Thoracic aorta (tissue), 2 donors: ENCODE measurements at regions not wholly inside any gene's neighbourhood (a gene's known extent, or its start where the extent isn't known, plus 50 kb on each side); places are given as distances from the start of the nearest gene placed in this dataset.

Source experiments
- ATAC-seq: fragments of 150-250 bp; one replicate; pipeline ENCODE4 v1.8.0; 2017; ENCODE audit warnings: low read depth; ENCODE audit not compliant: insufficient number of reproducible peaks, low FRiP score
- DNase-seq: peaks from one replicate; pipeline ENCODE4 v3.0.0-alpha.2; 2020; ENCODE audit warnings: low spot score
- H3K27ac ChIP-seq, 2 donors: fragments of 200-600 bp; sonication (generic); 1 replicate in 1 of 2; 2 replicates in 1 of 2; pipeline ENCODE4 v1.5.1; 2016; ENCODE audit warnings: mild to moderate bottlenecking in 2 of 2, moderate library complexity in 2 of 2
- H3K27me3 ChIP-seq: fragments of 200-600 bp; sonication (generic); replicated peaks from 2 replicates; pipeline ENCODE4 v1.6.0; 2016; ENCODE audit warnings: mild to moderate bottlenecking; ENCODE audit not compliant: insufficient read depth
- H3K36me3 ChIP-seq: fragments of 200-600 bp; sonication (generic); one replicate; pipeline ENCODE4 v1.5.1; 2016
- H3K4me1 ChIP-seq, 2 donors: fragments of 200-600 bp; sonication (generic); 1 replicate in 1 of 2; 2 replicates in 1 of 2; pipeline versions ENCODE4 v1.5.1 to v1.6.0; 2016; ENCODE audit warnings: low read depth in 2 of 2, mild to moderate bottlenecking in 1 of 2; ENCODE audit not compliant: control insufficient read depth in 1 of 2
- H3K4me3 ChIP-seq: fragments of 200-600 bp; sonication (generic); 2 replicates; pipeline ENCODE4 v1.5.1; 2016; ENCODE audit warnings: mild to moderate bottlenecking
- H3K9me3 ChIP-seq: fragments of 200-600 bp; sonication (generic); 2 replicates; pipeline ENCODE4 v1.5.1; 2016
- TF ChIP-seq, protein P1 (sequence below): fragments of 200-600 bp; sonication (generic); IDR thresholded peaks from one replicate; pipeline ENCODE4 v1.5.1; 2019; ENCODE audit warnings: antibody characterized with exemption

DNA sequence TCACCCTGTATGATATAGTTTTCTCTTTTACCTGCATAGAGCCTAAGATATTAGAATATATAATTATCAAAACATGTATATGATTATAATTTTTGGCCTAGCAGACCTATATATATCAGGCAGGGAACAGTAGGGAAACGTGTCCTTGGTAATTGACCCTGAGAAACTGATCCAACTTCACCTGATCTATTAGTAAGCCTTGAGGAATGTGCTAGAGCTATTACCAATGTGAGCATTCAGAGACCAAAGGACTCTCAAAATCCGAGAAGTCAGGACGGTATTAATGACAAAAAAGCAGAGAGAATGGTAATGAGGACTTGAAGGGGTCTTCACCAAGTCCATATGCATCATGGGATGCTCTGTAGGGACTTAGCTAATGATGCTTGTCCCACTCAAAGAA, 571.9 kb downstream of the CPS1 start:
- H3K9me3 ChIP-seq = no peaks in the 10 kb centered on the region
- TF ChIP-seq, protein P1, sequence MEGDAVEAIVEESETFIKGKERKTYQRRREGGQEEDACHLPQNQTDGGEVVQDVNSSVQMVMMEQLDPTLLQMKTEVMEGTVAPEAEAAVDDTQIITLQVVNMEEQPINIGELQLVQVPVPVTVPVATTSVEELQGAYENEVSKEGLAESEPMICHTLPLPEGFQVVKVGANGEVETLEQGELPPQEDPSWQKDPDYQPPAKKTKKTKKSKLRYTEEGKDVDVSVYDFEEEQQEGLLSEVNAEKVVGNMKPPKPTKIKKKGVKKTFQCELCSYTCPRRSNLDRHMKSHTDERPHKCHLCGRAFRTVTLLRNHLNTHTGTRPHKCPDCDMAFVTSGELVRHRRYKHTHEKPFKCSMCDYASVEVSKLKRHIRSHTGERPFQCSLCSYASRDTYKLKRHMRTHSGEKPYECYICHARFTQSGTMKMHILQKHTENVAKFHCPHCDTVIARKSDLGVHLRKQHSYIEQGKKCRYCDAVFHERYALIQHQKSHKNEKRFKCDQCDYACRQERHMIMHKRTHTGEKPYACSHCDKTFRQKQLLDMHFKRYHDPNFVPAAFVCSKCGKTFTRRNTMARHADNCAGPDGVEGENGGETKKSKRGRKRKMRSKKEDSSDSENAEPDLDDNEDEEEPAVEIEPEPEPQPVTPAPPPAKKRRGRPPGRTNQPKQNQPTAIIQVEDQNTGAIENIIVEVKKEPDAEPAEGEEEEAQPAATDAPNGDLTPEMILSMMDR = no peak
- no peaks in the 10 kb centered on the region for H3K27me3 ChIP-seq
- ATAC-seq = no peak
- H3K4me1 ChIP-seq = no peaks in the 10 kb centered on the region
- H3K27ac ChIP-seq = no peak overlapping the region
- DNase-seq = no peak
- H3K4me3 ChIP-seq = no peak overlapping the region
- H3K36me3 ChIP-seq = no peaks in the 10 kb centered on the region

DNA sequence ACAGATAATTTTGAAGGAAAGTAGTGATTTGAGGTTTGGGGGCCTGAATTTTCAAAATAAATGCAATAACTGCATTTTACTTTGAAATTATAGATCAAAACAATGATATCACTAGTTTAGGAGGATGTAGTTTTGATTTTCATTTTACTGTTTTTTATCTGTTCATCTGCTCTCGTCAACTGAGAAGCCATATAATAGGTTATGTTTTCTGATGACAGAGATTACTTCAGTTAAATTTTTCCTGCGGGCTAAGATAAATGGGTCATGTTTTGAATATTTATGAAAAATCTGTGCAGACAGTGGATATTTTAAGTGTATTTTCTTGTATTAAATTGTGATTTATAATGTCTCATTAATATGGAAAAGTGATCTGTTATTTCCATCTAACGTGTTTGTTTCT, 573.4 kb downstream of the CPS1 start:
- Histone ChIP-seq H3K4me3 (no peak overlapping the region), H3K36me3 (no peaks in the 10 kb centered on the region), H3K4me1 (no peaks in the 10 kb centered on the region), H3K27me3 (no peaks in the 10 kb centered on the region), H3K27ac (no peak overlapping the region), H3K9me3 (no peaks in the 10 kb centered on the region)
- ATAC-seq = no peak
- no peak for DNase-seq
- TF ChIP-seq, protein P1 = no peak

DNA sequence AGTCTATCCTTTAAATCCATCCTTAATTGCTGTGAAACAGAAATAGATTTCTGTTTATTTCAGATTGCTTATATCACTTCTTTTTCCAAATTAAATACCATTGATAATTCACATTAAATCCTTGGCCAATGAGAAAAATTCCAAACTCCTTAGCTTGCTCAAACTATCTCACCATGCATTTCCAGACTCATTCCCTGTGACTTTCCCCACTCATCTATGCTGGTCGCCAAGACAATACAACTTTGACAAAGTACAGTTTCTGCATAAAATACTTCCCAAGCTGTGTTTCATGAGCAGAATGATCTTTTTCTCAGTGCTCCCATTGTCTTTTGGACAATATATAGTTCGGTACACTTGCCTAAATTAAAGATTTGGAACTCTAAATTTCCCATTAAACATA, 575.6 kb downstream of the CPS1 start:
- Histone ChIP-seq H3K27ac (no peak overlapping the region), H3K27me3 (no peaks in the 10 kb centered on the region), H3K36me3 (no peaks in the 10 kb centered on the region), H3K4me1 (no peaks in the 10 kb centered on the region), H3K9me3 (peaks cover 3% of the 10 kb centered on the region), H3K4me3 (no peak overlapping the region)
- TF ChIP-seq, protein P1 = no peak
- no peak for ATAC-seq
- no peak for DNase-seq

DNA sequence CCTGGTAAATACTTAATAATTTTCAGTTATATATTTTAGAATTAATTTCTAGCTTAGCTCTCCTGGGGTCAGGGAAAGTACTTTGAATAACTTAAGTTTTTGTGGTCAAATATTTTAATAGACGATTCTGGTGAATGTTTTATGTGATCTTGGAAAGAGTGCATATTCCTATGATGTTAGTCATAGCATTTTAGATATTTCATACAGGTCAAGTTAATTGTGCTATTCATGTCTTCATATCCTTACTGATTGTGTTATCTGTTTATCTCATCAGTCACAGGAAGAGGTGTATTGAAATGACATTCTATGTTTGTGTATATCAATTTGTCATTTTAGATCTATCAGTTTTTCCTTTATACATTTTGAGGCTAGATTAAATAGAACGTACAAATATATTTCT, 576.2 kb downstream of the CPS1 start:
- no peak overlapping the region for H3K27ac ChIP-seq
- H3K4me1 ChIP-seq = no peaks in the 10 kb centered on the region
- H3K4me3 ChIP-seq = no peak overlapping the region
- DNase-seq (no peak), ATAC-seq (no peak)
- peaks cover 3% of the 10 kb centered on the region for H3K9me3 ChIP-seq
- H3K27me3 ChIP-seq = no peaks in the 10 kb centered on the region
- TF ChIP-seq, protein P1 = no peak
- H3K36me3 ChIP-seq = no peaks in the 10 kb centered on the region

DNA sequence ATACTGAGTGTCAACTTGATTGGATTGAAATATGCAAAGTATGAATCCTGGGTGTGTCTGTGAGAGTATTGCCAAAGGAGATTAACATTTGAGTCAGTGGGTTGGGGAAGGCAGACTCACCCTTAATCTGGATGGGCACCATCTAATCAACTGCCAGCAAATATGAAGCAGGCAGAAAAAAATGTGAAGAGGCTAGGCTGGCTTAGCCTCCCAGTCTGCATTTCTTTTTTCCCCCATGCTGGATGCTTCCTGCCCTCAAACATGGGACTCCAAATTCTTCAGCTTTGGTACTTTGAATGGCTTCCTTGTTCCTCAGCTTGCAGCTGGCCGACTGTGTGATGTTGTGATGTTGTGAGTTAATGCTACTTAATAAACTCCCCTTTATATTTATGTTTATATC, 577.4 kb downstream of the CPS1 start:
- ATAC-seq = no peak
- Histone ChIP-seq H3K9me3 (peaks cover 3% of the 10 kb centered on the region), H3K4me1 (no peaks in the 10 kb centered on the region), H3K27ac (no peak overlapping the region), H3K27me3 (no peaks in the 10 kb centered on the region), H3K4me3 (no peak overlapping the region), H3K36me3 (no peaks in the 10 kb centered on the region)
- DNase-seq = no peak
- TF ChIP-seq, protein P1 = no peak
